NCI-H1417 treated with DMSO at 0.1 percent for 48 hours (cell line): ENCODE measurements at regions not wholly inside any gene's neighbourhood (a gene's known extent, or its start where the extent isn't known, plus 50 kb on each side); places are given as distances from the start of the nearest gene placed in this dataset.

ENCODE experiments used
- DNase-seq: peaks from one replicate; lab custom pipeline; 2025; lab: John Stamatoyannopoulos, UW

DNA sequence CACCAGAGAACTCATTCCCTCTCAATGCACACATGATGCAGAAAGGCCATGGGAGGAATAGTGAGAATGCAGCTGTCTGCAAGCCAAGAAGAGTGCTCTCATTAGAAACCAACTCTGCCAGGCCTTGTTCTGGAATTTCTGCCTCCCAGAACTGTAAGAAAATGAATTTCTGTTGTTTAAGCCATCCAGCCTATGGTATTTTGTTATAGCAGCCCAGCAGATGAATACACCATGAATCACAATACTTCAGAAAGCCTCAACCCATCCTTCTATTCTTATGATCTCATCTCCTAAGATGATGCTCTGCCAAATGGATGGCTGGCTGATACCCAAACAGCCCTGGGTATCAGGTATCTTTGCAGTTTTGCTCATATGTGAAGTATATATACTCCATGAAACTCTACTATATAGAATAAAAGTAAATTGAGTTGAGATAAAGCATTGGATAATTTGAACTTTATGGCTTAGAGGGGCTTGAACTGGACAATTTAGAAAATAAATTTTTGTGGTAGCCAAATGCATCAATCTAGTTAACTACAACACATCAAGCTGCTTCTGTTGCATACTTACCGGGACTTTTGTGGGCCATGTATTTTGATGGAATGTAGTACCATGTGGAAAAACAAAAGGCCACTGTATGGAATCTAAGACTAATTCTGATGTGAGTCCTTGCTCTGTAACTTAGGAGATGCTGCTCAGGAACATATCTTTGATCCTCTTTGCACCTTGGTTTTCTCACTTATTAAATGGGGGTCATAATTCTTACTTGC is 245.9 kb downstream of the HS3ST1 start:
- DNase-seq, result no peak

DNA sequence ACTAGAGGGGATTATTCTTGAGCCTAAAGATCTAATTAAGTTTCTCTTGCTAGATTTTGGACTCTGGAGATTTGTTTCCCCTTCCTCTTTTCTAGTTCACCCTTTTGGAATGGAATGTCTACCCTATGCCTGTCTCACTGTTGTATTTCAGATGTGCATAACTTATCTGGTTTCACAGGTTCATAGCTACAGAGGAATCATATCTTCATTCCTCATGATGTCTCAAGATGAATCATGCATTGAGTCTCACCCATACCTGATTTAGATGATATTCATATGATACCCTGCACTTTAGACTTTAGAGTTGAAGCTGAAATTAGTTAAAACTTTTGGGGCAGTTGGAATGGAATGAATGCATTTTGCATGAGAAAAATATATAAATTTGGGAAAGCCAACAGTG is 246.7 kb downstream of the HS3ST1 start:
- no peak for DNase-seq

DNA sequence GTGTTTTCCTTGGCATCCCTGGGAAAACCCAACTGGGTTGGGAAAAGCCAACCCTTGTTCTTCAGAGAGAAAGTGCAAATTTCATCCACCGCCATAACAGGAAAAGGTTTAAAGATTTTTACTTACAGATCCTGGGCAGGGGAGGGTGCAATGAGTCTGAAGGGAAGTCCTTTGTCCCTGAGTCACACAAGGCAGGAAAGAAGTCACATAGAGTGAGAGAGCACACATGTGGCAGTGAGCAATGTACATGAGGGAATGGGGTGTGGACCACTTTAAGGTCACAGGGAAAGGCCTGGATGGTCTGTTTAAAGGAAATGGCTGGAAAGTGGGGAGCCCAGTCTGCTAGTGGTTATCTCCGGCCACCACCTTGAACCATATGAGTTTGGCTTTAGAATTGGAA is 248.9 kb downstream of the HS3ST1 start:
- DNase-seq, result no peak

DNA sequence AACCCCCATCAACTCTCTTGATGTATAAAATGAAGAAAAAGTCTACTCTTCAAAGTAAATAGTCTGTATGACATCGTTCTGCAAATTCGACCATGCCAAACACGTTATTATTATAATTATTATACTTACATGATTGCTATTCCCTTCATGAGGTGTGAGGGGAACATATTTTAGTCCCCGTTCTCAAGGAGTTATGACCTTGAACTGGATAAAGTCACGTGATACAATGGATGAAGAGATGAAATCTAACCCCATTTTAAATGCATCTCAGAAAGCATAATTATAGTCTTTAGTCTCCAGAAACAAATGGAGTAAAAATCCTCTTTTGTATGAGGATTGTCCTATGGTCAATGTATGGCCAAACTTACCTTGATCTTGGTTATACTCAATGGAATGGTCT is 250.3 kb downstream of the HS3ST1 start:
- no peak for DNase-seq

DNA sequence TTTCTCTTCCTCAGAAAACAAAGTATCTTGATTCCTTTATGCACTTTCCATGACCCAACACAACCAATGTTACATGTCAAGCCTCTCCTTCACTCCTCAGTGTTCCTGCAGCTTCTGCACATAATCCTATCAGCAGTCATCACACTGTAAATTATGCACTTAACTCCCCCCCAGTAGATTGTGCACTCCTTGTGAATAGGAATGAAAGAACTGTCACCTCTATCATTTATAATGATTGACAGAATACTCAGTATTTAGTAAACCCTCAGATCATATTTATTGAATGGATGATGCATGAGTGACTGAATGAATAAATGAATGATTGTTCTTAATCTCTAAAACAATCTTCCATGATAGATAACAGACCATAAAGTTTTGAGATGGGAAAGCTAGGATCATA is 253.3 kb downstream of the HS3ST1 start:
- no peak for DNase-seq

DNA sequence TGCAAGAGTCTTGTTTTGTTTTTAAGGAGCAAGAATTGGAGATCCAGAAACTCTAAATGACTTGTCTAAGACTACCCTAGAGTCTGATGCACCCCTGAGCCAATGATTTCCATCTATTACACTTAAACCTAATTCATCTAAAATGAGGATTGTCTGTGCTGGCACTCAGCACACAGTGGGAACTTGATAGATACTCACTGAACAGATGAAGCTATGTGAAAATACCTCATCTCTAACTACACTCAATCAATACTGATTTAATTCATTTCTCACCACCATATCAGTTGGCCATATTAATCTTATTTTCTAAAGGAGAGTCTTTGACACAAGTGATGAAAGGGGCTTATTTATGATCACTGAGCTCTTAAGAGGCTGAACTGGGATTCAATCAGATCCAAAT is 262.1 kb downstream of the HS3ST1 start:
- no peak for DNase-seq

DNA sequence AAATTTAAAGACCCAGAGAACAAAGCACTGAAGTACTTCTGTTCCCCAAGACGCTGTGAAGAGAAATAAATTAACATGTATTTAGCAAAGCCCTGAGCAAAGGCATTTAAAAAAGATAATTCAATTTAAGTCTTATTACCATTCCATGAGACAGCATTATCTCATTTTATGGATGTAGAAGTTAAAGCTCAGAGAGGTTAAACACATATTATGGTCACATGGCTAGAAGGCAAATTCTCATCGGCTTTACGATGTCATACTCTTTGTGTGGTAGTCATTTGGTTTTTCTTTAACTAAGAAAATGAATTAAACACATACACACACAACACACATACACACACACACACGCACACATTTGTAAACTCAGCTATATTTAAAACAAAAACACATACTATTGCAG is 262.7 kb downstream of the HS3ST1 start:
- no peak for DNase-seq

DNA sequence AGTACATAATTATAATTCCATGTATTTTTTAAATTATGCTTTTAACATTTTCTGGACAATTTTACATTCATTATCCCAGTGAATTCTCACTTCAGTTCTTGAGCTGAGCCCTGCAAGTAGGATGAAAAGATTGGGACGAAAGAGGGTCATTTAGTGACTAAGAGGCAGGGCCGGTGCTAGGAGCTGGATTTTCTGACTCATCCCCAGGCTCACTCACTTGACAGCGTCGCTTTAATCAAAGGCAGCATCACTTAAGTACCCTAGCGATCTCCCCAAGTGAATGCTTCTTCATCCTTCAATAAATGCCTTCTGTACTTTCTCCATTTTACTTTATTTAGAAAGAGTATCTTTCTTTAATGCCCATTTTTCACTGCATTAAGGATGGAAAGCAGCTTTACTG is 263.6 kb downstream of the HS3ST1 start:
- DNase-seq, result no peak

DNA sequence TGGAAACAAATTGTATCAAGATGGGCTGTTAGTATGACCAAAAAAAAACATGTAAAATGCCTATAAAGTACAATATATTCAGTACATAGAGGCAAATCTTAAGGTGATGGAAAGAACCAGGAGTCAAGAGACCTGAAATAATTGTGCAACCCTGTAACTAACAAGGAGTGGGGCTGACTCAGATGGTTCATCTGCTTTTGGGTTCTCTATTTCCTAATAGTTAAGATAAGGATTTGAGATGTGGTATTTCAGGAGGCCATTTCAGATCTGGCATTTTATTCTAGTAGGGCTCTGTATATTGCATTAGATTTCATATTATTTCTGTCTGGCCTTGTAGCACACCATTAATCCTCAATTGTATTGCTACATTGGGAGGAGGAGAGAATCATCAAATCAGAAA is 268.4 kb downstream of the HS3ST1 start:
- no peak for DNase-seq

DNA sequence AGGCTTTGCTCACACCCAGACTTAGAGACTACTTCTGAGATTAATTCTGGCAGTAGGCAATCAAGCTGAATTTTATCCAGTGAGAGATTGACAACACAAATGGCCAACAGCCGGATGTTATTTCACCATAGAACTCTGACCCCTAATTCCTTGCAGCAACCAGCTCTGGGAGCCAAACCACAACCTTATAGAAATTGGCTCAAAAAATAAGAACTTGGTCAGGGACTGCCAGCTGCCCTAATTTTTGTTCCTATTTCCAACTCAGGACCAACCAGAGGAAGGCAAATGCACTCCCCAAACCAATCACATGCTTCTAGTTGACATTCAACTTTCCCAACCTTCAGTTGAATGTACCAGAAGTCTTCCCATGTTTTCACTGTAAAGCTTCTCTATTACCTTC is 269.7 kb downstream of the HS3ST1 start:
- no peak for DNase-seq

DNA sequence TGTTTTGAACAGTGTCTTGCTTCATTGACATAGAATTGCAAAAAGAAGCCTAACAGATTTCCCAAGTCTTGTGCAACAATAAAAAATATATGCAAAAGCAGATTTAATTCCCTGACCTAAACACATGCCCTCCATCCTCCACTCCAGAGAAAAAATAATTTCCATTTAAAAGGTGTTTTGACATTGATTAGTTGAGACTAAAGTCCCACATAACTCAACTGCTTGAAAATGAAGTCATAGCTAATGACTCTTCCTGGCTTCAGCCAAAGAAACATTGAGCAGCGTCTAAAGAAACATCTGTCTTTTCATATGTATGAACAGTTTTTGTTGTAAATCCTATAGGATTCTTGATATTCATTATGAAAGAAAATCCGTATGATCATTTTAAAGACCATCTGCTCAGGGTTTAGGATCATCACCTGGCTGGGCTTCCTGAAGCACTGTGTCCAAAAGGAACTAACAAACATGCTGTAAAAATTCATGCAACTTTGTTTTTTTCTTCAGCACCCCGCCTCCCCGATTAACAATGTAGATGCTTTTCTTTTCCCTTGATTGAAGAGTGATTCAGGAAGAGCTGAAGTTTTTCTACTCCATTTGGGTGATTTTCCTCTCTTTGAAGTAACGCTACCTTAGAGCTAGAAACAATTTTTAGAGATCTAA is 273.4 kb downstream of the HS3ST1 start:
- DNase-seq, result no peak

DNA sequence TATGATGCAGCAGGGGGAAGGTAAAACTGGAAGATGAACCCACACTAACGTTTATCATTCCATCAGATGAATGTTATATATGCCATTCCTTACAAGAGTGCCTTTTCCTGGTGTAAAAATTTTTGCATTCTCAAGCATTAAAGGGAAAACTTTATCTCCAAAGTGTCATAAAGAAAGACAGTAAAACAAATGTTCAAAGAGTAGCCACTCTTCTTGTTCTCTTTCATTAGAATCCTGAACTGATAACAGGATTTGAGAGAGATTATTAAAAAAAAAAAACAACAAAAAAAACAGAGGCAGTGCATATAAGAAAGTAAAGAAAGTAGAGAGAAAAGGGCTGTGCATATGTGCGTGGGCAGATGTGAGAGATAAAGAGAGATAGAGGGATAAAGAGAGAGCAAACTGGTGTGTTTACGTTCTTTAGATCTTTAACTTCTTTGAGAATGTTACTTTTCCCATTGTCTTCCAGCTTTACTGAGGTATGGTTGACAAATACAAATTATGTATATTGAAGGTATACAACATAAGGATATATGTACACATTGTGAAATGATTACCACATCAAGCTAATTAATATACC is 275.4 kb downstream of the HS3ST1 start:
- DNase-seq, result no peak

DNA sequence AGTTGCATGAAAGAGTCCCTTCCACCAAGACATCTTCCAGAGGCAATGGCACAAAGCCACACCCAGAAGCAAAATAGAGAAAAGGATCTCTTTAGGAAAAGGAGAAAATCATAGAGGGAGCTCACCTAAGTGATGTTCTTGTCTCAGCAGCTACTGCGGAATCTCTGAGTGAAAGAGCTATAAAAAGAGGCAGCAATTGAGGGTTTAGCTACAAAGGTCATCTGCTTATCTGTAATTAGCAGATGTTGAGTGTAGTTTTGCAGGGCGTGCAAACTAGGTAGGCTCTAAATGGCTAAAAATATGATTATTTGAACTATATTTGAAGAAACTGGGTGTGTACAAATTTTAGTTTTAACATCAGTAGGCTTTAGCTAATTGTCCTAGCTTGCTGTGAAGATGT is 276.0 kb downstream of the HS3ST1 start:
- no peak for DNase-seq

DNA sequence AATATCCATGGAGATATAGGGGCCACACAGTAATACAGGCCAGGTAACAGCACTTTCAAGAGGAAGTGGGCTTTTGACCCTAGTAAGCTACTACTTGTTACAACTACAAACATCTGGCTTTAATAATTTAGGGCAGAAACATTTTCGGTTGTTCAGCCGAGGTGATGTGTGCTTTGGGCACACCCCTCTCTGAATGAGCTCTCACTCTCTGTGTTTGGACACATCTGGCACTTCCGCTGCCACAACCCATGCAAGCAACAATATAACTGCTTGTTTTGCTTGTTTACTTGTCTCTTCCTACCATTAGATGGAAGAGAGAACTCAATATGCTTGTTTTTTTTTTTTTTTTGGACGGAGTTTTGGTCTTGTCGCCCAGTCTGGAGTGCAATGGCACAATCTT is 277.2 kb downstream of the HS3ST1 start:
- no peak for DNase-seq

DNA sequence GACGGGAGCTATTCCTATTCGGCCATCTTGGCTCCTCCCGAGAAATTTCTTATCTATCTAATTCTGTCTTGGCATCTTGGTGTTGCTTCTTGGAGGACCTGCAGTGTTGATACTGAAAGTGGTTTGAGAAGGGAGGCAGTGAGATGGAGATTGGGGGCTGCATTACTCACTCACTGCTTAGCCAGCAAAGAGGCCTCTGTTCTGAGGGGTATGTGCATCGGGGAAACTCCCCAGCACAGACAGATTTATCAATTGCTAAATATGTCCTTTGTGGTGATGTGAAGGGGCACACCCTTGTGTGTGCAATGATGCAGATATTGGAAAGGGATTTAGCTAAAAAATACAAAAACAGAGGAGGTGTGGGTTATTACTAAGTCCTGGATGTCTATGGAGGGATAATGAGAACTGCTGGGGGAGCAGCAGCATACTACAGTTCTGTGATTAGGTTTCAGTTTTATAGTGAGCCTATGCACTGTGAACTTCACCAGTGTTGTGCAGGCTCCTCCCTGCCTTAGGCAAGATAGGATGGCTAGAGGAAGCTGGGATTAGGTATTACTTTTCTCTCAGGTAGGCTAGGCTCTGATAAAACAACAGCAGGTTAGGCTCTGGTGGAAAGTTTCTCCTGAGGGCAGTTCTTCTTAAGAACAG is 279.0 kb downstream of the HS3ST1 start:
- DNase-seq, result peak; percentile 4

DNA sequence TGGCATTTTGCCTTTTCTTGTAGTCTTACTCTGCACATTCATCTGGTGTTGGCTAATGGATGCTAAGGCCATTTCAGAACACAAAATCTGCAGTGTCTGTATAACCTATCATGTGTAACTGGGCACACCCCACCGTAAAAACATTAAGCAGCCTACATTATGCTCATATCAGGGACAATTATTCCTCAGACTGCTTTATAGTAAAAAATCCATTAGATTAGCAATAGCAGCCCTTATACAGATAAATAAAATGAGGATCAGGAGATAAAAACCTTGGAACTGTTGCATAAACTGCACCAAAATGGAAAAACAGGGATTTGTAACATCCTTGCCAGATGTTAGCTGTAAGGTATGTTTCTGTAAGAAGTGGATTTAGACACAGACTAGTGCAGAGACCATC is 288.8 kb downstream of the HS3ST1 start:
- DNase-seq, result no peak

DNA sequence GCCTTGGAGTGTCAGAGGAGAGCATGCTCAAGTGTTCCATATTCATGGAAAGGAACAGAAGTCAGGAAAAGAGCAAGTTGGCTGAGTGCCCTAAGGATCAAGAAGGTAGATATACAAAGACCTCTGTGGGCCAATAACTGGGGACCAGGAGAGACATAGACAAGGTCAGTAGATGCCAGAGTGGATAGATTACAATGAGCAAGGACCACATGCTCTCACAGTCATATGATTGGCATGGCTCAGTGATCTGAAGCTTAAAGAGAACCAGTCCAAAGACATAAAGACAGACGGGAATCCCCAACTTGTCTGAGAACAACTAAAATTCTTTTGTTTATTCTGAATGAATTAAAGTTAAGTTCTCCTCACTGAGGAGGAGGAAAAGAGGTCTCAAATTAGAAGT is 289.7 kb downstream of the HS3ST1 start:
- no peak for DNase-seq

DNA sequence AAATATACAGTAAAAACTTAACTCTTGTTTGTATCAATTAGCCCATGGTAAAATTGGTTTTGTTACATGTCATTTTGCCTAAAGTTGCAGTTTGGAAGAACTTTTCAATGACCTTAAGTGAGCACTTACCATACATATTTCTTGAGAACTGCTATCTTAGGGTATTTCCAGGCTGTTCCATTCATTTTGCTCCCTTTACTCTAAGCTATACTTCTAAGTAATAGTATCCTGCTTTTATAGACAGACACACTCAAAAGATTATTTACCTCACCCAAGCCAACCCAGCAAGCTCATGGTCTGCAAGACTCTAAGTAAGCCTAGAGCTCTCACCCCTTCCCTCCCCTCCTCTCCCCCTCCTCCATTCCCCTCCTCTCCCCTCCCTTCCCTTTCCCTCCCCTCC is 294.0 kb downstream of the HS3ST1 start:
- no peak for DNase-seq

DNA sequence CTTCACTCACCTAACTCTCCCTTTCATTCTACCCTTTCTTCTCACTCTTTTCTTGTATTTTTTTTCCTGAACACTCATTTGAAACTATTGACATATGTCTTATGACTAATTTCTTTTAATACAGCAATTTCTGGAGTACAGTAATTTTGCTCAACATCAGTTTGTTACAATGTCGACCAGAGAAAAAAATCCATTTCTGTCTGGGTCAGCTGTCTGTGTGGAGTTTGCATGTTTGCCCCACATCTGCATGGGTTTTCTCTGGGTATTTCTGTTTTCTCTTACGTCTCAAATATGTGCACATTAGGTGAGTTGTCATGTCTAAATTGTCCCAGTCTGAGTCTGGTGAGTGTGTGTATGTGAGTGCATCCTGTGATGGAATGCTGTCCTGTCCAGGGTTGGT is 294.8 kb downstream of the HS3ST1 start:
- no peak for DNase-seq

DNA sequence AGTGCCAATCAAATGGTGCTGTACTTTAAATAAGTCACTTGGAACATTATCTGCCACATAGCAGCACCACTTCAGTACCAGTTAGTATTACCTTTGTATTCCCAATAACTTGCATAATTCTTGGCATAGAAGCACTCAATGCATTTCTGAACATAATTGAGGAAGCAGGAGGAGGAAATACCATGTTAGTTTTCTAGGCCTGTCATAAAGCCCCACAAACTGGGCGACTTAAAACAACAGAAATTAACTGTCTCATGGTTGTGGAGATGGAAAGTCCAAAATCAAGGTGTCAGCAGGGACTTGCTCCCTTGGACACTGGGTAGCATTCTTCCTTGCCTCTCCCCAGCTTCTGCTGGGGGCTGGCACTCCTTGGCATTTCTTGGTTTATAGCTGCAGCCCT is 296.2 kb downstream of the HS3ST1 start:
- no peak for DNase-seq

DNA sequence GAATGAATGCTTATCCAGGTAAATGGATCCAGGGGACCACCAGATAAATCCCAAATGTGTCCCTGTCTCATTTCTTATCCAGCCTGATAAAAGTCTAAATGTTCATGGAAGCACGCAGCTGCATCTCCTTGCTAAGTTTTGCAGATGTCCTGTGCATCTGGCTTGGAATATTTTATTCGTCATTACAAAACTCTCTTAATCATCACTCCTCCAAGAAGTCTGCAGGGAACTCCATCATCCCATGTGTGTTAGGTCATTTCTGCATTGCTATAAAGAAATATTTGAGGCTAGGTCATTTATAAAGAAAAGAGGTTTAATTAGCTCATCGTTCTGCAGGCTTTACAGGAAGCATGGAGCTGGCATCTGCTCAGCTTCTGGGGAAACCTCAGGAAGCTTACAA is 297.2 kb downstream of the HS3ST1 start:
- DNase-seq, result no peak

DNA sequence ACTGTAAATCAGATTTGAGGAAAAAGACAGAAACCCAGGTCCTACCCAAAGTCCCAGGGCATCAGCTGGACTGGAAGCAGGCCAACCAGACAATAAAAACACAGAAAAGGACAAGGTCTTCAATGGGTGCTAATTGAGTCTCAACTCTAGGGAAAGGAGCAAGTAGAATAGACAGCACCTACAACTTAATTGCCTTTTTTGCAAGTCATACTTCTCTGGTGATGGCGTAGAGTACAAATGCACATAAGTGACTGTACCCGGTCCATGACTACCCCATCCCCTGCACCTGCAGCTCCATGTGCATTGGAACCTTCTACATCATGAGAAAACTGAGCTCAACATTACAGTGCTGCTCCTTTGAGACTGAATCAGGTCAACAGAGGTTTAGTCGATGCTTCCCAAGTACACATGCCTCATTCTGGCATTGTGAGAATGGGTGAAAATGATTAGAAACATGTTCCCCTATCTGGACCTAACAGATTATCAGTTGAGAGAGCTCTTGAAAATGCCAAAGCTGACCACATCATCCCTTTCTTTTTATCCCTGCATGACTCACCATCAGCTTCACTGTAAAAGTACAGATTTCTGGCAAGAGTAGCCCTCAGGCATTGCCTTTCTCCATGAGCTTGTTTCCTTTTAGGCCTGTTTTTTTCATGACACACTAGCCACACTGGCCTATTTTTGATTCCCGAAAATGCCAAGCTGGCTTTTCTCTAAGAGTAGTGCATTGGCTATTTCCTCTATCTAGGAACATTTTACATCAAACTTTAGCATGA is 298.3 kb downstream of the HS3ST1 start:
- DNase-seq, result no peak
